ENCODE measurements at regions not wholly inside any gene's neighbourhood (a gene's known extent, or its start where the extent isn't known, plus 50 kb on each side); places are given as distances from the start of the nearest gene placed in this dataset.
A peak's percentile ranks its signal among the peaks of the same experiment; 100 is the strongest.

DNA sequence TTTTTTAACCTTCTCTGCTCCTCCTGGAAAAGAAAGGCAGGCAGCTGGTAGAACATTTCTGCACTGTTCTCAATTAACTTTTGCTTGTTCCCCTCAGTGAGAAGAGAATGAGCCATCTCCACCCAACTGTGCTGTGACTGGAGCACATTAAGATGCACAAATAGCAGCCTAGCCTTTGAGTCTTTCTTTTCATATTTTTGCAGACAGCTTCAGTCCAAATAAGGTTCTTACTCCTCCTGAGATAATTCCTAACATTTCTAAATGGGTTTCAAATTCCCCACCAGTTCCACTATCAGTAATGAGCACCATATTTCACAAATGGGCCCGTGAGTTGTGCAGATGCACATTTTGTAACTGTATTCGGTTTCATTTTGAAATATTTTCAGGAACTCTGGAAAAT, 118.6 kb downstream of the SPCS3 start:
- no peak overlapping the region for H3K4me3 ChIP-seq (ENCODE audit: low read depth, low read length)
- no peak for DNase-seq (ENCODE audit: low read depth, low spot score)
- CTCF ChIA-PET: no interaction called here
- POLR2A ChIA-PET: no interaction called here
- TF ChIP-seq, protein P1, sequence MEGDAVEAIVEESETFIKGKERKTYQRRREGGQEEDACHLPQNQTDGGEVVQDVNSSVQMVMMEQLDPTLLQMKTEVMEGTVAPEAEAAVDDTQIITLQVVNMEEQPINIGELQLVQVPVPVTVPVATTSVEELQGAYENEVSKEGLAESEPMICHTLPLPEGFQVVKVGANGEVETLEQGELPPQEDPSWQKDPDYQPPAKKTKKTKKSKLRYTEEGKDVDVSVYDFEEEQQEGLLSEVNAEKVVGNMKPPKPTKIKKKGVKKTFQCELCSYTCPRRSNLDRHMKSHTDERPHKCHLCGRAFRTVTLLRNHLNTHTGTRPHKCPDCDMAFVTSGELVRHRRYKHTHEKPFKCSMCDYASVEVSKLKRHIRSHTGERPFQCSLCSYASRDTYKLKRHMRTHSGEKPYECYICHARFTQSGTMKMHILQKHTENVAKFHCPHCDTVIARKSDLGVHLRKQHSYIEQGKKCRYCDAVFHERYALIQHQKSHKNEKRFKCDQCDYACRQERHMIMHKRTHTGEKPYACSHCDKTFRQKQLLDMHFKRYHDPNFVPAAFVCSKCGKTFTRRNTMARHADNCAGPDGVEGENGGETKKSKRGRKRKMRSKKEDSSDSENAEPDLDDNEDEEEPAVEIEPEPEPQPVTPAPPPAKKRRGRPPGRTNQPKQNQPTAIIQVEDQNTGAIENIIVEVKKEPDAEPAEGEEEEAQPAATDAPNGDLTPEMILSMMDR (IDR thresholded peaks at IDR 0.05; ENCODE audit: insufficient read depth, low read length, missing control alignments): no peak

DNA sequence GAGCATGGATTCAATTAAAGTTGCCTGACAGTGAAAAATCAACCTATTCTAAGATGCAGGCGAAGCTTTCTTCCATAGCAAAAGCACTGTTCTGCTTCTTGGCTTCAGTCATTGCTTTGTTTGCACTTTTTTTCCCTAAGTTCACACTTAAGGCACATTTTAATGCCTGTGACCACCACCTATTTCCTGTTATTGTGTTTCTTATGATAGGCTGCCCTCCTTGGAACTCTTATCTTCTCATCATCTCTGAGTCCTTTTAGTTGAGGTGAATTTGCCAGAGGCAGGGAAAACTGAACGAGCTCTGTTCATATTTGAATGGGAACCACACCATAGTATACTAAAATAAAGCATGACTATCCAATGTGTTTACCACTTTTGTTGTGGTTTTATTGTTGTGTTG, 119.8 kb downstream of the SPCS3 start:
- DNase-seq (ENCODE audit: low read depth, low spot score): no peak
- ChIA-PET CTCF (interaction anchor here (1.3 kb wide), 1 partner anchor 608 kb away, joined by 3 read pairs; no protein-coding TSS in a partner anchor), POLR2A (no interaction called here)
- TF ChIP-seq, protein P1 (IDR thresholded peaks at IDR 0.05; ENCODE audit: insufficient read depth, low read length, missing control alignments): no peak
- H3K4me3 ChIP-seq (ENCODE audit: low read depth, low read length): no peak overlapping the region

DNA sequence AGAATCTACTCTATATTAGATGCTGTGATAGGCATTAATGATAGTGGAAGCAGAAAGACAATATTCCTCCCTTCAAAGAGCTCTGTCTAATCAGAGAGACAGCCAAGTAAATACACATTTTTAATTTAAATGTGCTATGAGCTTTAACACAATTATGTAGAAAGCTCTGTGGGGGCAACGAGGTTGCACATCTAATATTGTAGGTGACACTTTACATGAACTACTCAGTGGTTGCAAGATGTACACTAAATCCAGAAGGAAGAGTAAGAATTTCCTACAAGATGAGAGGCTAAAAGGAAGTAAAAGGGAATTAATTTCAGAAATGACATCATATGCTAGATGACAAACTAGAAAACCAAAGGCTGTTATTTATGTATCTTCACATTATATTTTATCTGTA, 120.9 kb downstream of the SPCS3 start:
- ChIA-PET POLR2A (no interaction called here), CTCF (interaction anchor here (1.3 kb wide), 1 partner anchor 607 kb away, joined by 3 read pairs; no protein-coding TSS in a partner anchor)
- DNase-seq (ENCODE audit: low read depth, low spot score): no peak
- TF ChIP-seq, protein P1 (IDR thresholded peaks at IDR 0.05; ENCODE audit: insufficient read depth, low read length, missing control alignments): no peak
- no peak overlapping the region for H3K4me3 ChIP-seq (ENCODE audit: low read depth, low read length)

DNA sequence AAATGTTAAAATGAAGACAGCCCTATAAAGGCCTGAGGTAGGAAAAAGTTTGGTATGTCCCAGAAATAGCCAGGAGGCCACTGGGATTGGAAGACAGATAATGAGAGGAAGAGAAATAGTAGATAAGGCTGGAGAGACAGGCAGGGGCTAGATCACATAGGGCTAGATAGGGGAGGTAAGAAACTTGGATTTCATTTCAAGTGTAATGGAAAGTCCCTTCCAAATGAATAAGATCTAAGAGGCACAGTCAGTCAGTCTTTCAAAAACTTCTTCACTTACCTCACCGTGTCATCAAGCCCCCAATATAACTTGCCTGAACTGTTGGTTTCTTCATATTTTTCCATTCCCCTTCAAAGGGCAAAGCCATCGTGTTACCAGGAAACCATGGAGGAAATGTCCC, 121.8 kb downstream of the SPCS3 start:
- ChIA-PET CTCF (no interaction called here), POLR2A (no interaction called here)
- H3K4me3 ChIP-seq (ENCODE audit: low read depth, low read length): no peak overlapping the region
- TF ChIP-seq, protein P1 (IDR thresholded peaks at IDR 0.05; ENCODE audit: insufficient read depth, low read length, missing control alignments): no peak
- DNase-seq (ENCODE audit: low read depth, low spot score): no peak

DNA sequence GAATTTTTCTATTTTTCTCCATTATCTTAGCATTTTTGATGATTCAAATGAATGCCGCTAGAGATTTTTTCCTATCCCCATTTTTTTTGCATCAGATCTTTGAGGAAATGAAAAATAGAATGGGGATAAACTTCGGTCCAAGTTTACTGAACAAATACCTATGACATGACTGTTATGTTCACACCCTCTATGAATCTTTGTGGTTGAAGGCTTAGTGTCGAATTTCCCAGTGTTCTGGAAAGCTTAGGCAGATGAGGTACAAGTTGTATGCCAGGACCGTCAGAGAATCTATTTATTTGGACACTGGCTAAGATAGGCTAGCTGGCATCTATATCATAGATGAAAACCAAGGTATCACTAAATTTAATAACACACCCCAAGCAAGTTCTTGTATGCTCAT, 123.4 kb downstream of the SPCS3 start:
- TF ChIP-seq, protein P1 (IDR thresholded peaks at IDR 0.05; ENCODE audit: insufficient read depth, low read length, missing control alignments): no peak
- no peak overlapping the region for H3K4me3 ChIP-seq (ENCODE audit: low read depth, low read length)
- CTCF ChIA-PET: interaction anchor here (1.2 kb wide), 1 partner anchor 10 kb away, joined by 4 read pairs; no protein-coding TSS in a partner anchor
- POLR2A ChIA-PET: interaction anchor here (1.2 kb wide), 1 partner anchor 24 kb away, joined by 3 read pairs; no protein-coding TSS in a partner anchor
- peak; percentile 83 for DNase-seq (ENCODE audit: low read depth, low spot score)

DNA sequence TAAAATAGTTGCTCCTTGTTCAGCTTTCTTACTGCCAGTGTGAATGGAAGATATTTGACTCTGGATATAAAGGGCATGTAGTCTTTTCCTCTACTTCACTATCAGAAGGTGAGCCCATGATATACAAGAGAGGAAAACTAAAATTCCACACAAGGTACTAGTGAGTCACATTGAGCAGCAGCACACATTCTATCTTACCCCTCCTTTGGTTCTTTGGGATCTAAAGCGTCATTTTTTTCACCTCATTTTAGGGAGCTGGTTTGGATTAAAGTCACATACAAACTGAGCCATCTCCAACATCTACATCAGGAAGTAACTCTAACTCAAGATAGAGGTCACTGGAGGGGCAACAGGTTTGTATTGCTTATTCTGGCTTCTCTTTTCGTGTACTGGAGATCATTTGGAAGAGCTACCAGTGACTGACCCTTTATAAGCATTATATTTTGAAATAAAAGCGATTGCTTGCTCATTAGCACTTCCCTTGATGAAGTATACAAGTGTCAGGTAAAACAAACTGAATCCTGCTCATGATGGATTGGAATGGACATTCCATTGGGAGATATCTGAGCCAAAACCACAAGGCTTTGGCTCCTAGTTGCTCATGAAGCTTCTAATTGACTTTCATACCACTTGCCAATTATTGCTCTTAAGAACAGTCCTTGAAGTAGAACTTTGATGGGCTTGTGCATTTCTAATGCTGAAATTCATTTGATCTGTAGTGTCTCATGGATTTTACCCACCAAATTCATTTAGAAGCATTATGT, 124.1 kb downstream of the SPCS3 start:
- POLR2A ChIA-PET: interaction anchor here (1.2 kb wide), 1 partner anchor 24 kb away, joined by 3 read pairs; no protein-coding TSS in a partner anchor
- CTCF ChIA-PET: interaction anchor here (1.2 kb wide), 1 partner anchor 9 kb away, joined by 4 read pairs; no protein-coding TSS in a partner anchor
- TF ChIP-seq, protein P1 (IDR thresholded peaks at IDR 0.05; ENCODE audit: insufficient read depth, low read length, missing control alignments): no peak

More for the DNA sequence above, 124.1 kb downstream of the SPCS3 start:
- no peak overlapping the region for H3K4me3 ChIP-seq (ENCODE audit: low read depth, low read length)
- DNase-seq (ENCODE audit: low read depth, low spot score): no peak
